Trophoblast cell (in vitro differentiated cells and primary cell): ENCODE measurements at regions not wholly inside any gene's neighbourhood (a gene's known extent, or its start where the extent isn't known, plus 50 kb on each side); places are given as distances from the start of the nearest gene placed in this dataset.

Source experiments
- DNase-seq, 2 donors: peaks; one replicate each; pipeline ENCODE4 v3.0.0-alpha.2; 2016
- H2AFZ ChIP-seq: 2 replicates; pipeline ENCODE4 v1.6.1; 2013; ENCODE audit warnings: low read length, moderate library complexity, mild to moderate bottlenecking; ENCODE audit not compliant: insufficient read depth, poor library complexity
- H2AK5ac ChIP-seq: 2 replicates; pipeline ENCODE4 v1.6.1; 2013; ENCODE audit warnings: mild to moderate bottlenecking, low read length
- H2BK120ac ChIP-seq: 2 replicates; pipeline ENCODE4 v1.6.1; 2013; ENCODE audit warnings: low read length, mild to moderate bottlenecking, moderate library complexity; ENCODE audit not compliant: insufficient read depth, poor library complexity
- H2BK12ac ChIP-seq: 2 replicates; pipeline ENCODE4 v1.6.1; 2013; ENCODE audit warnings: mild to moderate bottlenecking, low read length, moderate library complexity
- H2BK5ac ChIP-seq: 2 replicates; pipeline ENCODE4 v1.6.1; 2013; ENCODE audit warnings: low read length, low read depth, moderate library complexity, mild to moderate bottlenecking; ENCODE audit not compliant: poor library complexity
- H3K14ac ChIP-seq: 2 replicates; pipeline ENCODE4 v1.6.1; 2013; ENCODE audit warnings: mild to moderate bottlenecking, low read length
- H3K18ac ChIP-seq: 2 replicates; pipeline ENCODE4 v1.6.1; 2013; ENCODE audit warnings: mild to moderate bottlenecking, low read length
- H3K23ac ChIP-seq: 2 replicates; pipeline ENCODE4 v1.6.1; 2013; ENCODE audit warnings: low read length
- H3K27ac ChIP-seq: 2 replicates; pipeline ENCODE4 v1.5.1; 2013; ENCODE audit warnings: low read depth, mild to moderate bottlenecking, inconsistent platforms, low read length, moderate library complexity
- H3K27me3 ChIP-seq: 2 replicates; pipeline ENCODE4 v1.6.1; 2013; ENCODE audit warnings: inconsistent platforms, mild to moderate bottlenecking, low read length, moderate library complexity; ENCODE audit not compliant: insufficient read depth
- H3K36me3 ChIP-seq, 2 experiments: 1 replicate in 1 of 2; 2 replicates in 1 of 2; pipeline ENCODE4 v1.6.1; 2013; ENCODE audit warnings: low read length in 2 of 2, mild to moderate bottlenecking in 2 of 2, moderate library complexity in 1 of 2; ENCODE audit not compliant: insufficient read depth in 2 of 2, control insufficient read depth in 1 of 2
- H3K4ac ChIP-seq: 2 replicates; pipeline ENCODE4 v1.6.1; 2013; ENCODE audit warnings: low read depth, mild to moderate bottlenecking, low read length, moderate library complexity
- H3K4me1 ChIP-seq, 2 experiments: 1 replicate in 1 of 2; 2 replicates in 1 of 2; pipeline ENCODE4 v1.6.1; 2013; ENCODE audit warnings: low read length in 2 of 2, mild to moderate bottlenecking in 2 of 2, moderate library complexity in 1 of 2; ENCODE audit not compliant: insufficient read depth in 2 of 2, control insufficient read depth in 1 of 2
- H3K4me2 ChIP-seq: 2 replicates; pipeline ENCODE4 v1.6.1; 2013; ENCODE audit warnings: inconsistent platforms, mild to moderate bottlenecking, low read length, moderate library complexity
- H3K4me3 ChIP-seq: 2 replicates; pipeline ENCODE4 v1.5.1; 2013; ENCODE audit warnings: mild to moderate bottlenecking, low read depth, low read length, inconsistent platforms
- H3K79me1 ChIP-seq: one replicate; pipeline ENCODE4 v1.6.1; 2013; ENCODE audit warnings: low read length
- H3K79me2 ChIP-seq: 2 replicates; pipeline ENCODE4 v1.6.1; 2013; ENCODE audit warnings: low read length, mild to moderate bottlenecking; ENCODE audit not compliant: control insufficient read depth, insufficient read depth, poor library complexity
- H3K9ac ChIP-seq: 2 replicates; pipeline ENCODE4 v1.6.1; 2013; ENCODE audit warnings: mild to moderate bottlenecking, low read length
- H3K9me3 ChIP-seq: 2 replicates; pipeline ENCODE4 v1.6.1; 2013; ENCODE audit warnings: low read depth, mild to moderate bottlenecking, control low read depth, inconsistent platforms, low read length; ENCODE audit not compliant: insufficient read depth
- H4K12ac ChIP-seq: 2 replicates; pipeline ENCODE4 v1.6.1; 2013; ENCODE audit warnings: low read depth, mild to moderate bottlenecking, low read length, moderate library complexity
- H4K8ac ChIP-seq: 2 replicates; pipeline ENCODE4 v1.6.1; 2013; ENCODE audit warnings: low read depth, mild to moderate bottlenecking, low read length, moderate library complexity
- H4K91ac ChIP-seq: one replicate; pipeline ENCODE4 v1.6.1; 2013; ENCODE audit warnings: low read depth, mild to moderate bottlenecking, low read length, moderate library complexity
- WGBS: extraction: QIAGEN DNeasy Blood & Tissue Kit; methylation state at CpG from one replicate; pipeline ENCODE4 v1.1.7; 2013; ENCODE audit warnings: missing lambda C conversion rate; ENCODE audit not compliant: insufficient read length, insufficient coverage; ENCODE audit errors: extremely low coverage; 5-methylcytosine and 5-hydroxymethylcytosine counted together

DNA sequence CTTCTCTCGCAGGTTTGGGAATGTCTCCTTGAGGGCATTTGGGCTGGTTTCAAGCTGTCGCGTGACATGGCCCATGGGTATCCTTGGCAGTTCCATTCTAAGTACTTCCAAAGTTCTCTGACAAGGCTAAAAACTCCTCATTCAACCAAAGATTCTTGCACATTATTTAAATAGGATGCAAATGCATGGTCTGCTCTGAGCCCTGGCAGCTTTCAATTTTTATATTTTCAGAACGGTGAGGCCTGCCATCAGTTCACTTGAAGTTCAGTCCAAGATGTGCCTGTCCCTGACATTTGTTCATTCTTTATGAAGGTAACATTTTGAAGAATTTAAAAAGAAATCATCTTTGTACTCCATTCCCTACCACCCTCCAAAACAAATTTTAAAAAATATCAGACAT lies 160.0 kb downstream of the KCNA5 start:
- no peak overlapping the region for H2AK5ac ChIP-seq
- DNase-seq = no peak
- peaks cover 2% of the 10 kb centered on the region for H3K9me3 ChIP-seq
- no peak overlapping the region for H3K4ac ChIP-seq
- H4K8ac ChIP-seq = no peak overlapping the region
- H3K9ac ChIP-seq = no peak overlapping the region
- no peaks in the 10 kb centered on the region for H3K79me1 ChIP-seq
- H3K14ac ChIP-seq = no peak overlapping the region
- no peak overlapping the region for H2AFZ ChIP-seq
- no peaks in the 10 kb centered on the region for H3K4me1 ChIP-seq
- no peak overlapping the region for H2BK12ac ChIP-seq
- H3K27me3 ChIP-seq = no peaks in the 10 kb centered on the region
- H3K79me2 ChIP-seq = no peaks in the 10 kb centered on the region
- no peak overlapping the region for H4K12ac ChIP-seq
- H3K36me3 ChIP-seq = no peaks in the 10 kb centered on the region
- no peak overlapping the region for H3K27ac ChIP-seq
- H3K18ac ChIP-seq = no peak overlapping the region
- no peak overlapping the region for H4K91ac ChIP-seq
- H2BK5ac ChIP-seq = no peak overlapping the region
- no CpG with 5 or more reads among the region's 4 CpGs for WGBS
- H3K4me2 ChIP-seq = no peak overlapping the region
- no peak overlapping the region for H3K4me3 ChIP-seq
- H2BK120ac ChIP-seq = no peak overlapping the region
- H3K23ac ChIP-seq = no peak overlapping the region

DNA sequence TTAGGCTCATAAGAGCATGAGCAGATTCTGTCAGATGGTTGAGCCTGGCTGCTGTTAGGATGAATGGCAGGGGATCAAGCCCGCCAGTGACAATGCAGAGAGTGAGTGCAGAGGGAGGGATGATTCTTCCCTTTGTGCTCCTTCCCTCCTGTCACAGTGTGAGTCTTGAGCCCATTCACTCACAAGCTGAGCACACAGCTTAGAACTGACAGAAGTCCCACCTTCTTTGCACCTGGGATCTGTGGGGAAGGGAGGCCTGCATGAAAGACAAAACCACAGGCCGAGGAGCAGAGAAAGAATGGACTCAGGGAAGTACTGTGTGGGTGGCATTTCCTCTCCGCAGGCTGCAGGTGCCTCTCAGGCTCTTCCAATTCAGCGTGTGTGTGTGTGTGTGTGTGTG lies 160.6 kb downstream of the KCNA5 start:
- no peak overlapping the region for H3K18ac ChIP-seq
- H3K27ac ChIP-seq = no peak overlapping the region
- no peaks in the 10 kb centered on the region for H3K4me1 ChIP-seq
- no peaks in the 10 kb centered on the region for H3K36me3 ChIP-seq
- no peak overlapping the region for H2BK5ac ChIP-seq
- no peak overlapping the region for H2AFZ ChIP-seq
- no peak overlapping the region for H4K8ac ChIP-seq
- WGBS = no CpG with 5 or more reads among the region's 4 CpGs
- no peak overlapping the region for H3K23ac ChIP-seq
- H2AK5ac ChIP-seq = no peak overlapping the region
- H3K4me3 ChIP-seq = no peak overlapping the region
- no peak overlapping the region for H4K12ac ChIP-seq
- H4K91ac ChIP-seq = no peak overlapping the region
- H3K14ac ChIP-seq = no peak overlapping the region
- H3K4ac ChIP-seq = no peak overlapping the region
- no peaks in the 10 kb centered on the region for H3K79me2 ChIP-seq
- no peak overlapping the region for H3K4me2 ChIP-seq
- H3K79me1 ChIP-seq = no peaks in the 10 kb centered on the region
- H3K9ac ChIP-seq = no peak overlapping the region
- no peak overlapping the region for H2BK120ac ChIP-seq
- no peaks in the 10 kb centered on the region for H3K27me3 ChIP-seq
- no peak overlapping the region for H2BK12ac ChIP-seq
- DNase-seq = no peak
- H3K9me3 ChIP-seq = peaks cover 2% of the 10 kb centered on the region

DNA sequence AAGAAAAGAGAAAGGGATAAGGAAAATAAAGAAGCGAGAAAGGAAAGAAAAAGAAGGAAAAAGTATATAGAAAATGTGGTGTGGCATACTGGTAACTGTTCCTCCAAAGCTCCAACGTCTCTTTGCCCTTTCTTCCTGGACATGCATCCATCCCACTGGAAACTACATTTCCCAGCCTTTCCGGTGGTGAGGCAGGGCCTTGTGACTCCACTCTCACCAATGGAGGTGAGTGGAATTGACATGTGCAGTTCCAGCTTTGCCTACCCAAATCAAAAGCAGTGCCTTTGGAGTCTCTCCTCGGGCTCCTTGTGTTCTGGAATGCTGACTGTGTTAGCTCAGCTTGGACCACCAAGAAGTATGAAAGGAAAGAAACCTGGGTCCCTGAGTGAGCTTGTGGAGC lies 161.2 kb downstream of the KCNA5 start:
- peaks cover 2% of the 10 kb centered on the region for H3K9me3 ChIP-seq
- no peak overlapping the region for H3K18ac ChIP-seq
- WGBS = 92% methylated on average over 1 of the region's 4 CpGs
- no peak overlapping the region for H2AK5ac ChIP-seq
- no peak overlapping the region for H2BK5ac ChIP-seq
- H3K4me3 ChIP-seq = no peak overlapping the region
- no peaks in the 10 kb centered on the region for H3K79me2 ChIP-seq
- no peak overlapping the region for H3K9ac ChIP-seq
- H3K23ac ChIP-seq = no peak overlapping the region
- no peaks in the 10 kb centered on the region for H3K79me1 ChIP-seq
- H3K4me2 ChIP-seq = no peak overlapping the region
- H3K4me1 ChIP-seq = no peaks in the 10 kb centered on the region
- H4K91ac ChIP-seq = no peak overlapping the region
- no peak overlapping the region for H2AFZ ChIP-seq
- H4K12ac ChIP-seq = no peak overlapping the region
- H3K27me3 ChIP-seq = no peaks in the 10 kb centered on the region
- H4K8ac ChIP-seq = no peak overlapping the region
- no peak overlapping the region for H3K27ac ChIP-seq
- H3K14ac ChIP-seq = no peak overlapping the region
- H2BK120ac ChIP-seq = no peak overlapping the region
- no peak for DNase-seq
- H3K4ac ChIP-seq = no peak overlapping the region
- H3K36me3 ChIP-seq = no peaks in the 10 kb centered on the region
- H2BK12ac ChIP-seq = no peak overlapping the region

- H3K79me1 ChIP-seq = no peaks in the 10 kb centered on the region
- peak; percentile 60 to 84 for DNase-seq
- H3K23ac ChIP-seq = no peak overlapping the region
- no peaks in the 10 kb centered on the region for H3K9me3 ChIP-seq
- no peak overlapping the region for H2BK120ac ChIP-seq
- H2AK5ac ChIP-seq = no peak overlapping the region
- H2BK5ac ChIP-seq = no peak overlapping the region
- no peaks in the 10 kb centered on the region for H3K4me1 ChIP-seq
- no peak overlapping the region for H3K14ac ChIP-seq
- no peak overlapping the region for H2AFZ ChIP-seq
- H2BK12ac ChIP-seq = no peak overlapping the region
- H4K91ac ChIP-seq = no peak overlapping the region
- no peaks in the 10 kb centered on the region for H3K27me3 ChIP-seq
- H3K4ac ChIP-seq = no peak overlapping the region
- H3K4me3 ChIP-seq = no peak overlapping the region
- H3K9ac ChIP-seq = no peak overlapping the region
- no peak overlapping the region for H3K18ac ChIP-seq
- H4K8ac ChIP-seq = no peak overlapping the region
- H3K27ac ChIP-seq = no peak overlapping the region
- no peak overlapping the region for H3K4me2 ChIP-seq
- no peaks in the 10 kb centered on the region for H3K36me3 ChIP-seq
- no CpG with 5 or more reads among the region's 6 CpGs for WGBS
- H4K12ac ChIP-seq = no peak overlapping the region
- no peaks in the 10 kb centered on the region for H3K79me2 ChIP-seq
These were observed 162.9 kb downstream of the KCNA5 start for GRCh38 chr12:5206401-5207175.
